Activated CD4-positive, alpha-beta T cell treated with anti-CD3 and anti-CD28 coated beads for 1 hour (primary cell): ENCODE measurements at regions not wholly inside any gene's neighbourhood (a gene's known extent, or its start where the extent isn't known, plus 50 kb on each side); places are given as distances from the start of the nearest gene placed in this dataset.
"Not testable (repeated sequence)": the region's sequence is repeated elsewhere in the genome, so short reads cannot be mapped to it uniquely, and the experiment has no call there.

Experiments
- DNase-seq: peaks from one replicate; pipeline ENCODE4 v3.0.0-alpha.2; 2020

- DNase-seq: no peak
Measured at GRCh38 chr1:67482733-67483482, 52.7 kb upstream of the SERBP1 start.

DNA sequence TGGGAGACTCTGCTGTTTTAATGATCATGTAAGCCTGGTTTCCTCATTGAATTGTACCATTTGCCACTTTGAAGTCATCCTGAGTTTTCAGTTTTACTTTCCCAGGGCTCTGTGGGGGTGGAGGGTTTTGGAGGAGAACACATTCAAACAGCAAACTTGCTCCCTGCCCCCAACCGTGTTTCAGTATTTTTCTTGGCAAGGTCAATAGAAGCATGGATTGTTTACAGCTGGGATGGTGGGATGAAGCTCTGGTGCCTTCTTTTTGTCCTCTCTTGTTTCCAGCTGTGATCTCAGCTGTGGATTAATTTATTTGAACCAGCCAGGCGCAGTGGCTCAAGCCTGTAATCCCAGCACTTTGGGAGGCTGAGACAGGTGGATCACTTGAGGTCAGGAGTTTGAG, 54.3 kb upstream of the SERBP1 start:
- DNase-seq: no peak

DNA sequence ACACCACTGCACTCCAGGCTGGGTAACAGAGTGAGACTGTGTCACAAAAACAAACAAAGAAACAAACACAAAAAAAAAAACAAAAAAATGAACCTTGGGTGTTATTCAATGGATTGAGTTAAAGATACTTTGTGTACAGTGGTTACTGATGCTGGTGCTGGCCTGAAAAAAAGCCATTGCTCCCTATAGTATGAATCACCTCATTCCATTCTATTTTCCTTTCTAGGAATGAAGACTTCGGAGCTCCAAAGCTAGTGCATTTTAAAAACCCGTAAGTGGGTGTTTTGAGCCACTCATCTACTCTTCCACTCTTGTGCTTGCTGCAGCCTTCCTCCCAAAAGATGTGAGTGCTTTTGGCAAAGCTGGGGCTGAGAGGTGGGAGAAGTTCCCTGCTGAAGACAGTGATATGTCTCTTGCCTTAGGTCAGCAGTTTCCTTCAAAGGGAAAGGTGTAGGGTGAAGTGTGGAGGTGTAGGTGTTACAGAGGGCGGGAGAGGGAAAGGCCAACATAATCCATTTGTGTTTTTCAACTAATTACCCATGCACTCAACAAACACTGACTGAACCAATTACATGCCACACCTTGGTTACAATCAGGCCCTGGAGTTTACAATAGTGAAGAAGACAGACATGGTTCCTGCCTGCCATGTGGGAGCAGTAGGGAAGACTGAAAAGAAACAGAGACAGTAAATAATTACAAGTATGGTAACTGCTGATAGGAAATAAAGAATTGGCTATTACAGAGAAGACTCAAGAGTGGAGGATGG, 55.0 kb upstream of the SERBP1 start:
- no peak for DNase-seq

DNA sequence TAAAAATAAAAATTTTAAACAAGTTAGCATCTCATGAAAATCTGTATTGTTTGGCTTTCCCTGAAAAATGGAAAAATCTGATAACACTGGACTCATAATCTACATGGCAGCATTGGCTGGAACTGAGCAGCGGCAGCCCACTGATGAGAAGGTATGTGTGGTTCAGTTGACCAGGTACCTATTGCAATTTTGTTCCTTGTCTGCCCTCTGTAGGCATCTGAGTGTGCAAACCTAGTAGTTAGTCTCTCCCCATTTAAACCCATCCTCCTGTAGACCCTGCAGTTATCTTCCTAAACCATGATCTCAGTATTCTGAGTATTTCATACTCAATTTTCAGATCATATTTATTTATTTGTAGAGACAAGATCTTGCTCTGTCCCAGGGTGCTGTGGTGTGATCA, 59.4 kb upstream of the SERBP1 start:
- DNase-seq: no peak

- no peak for DNase-seq
Measured at GRCh38 chr1:67491280-67491679, 61.1 kb upstream of the SERBP1 start.

GRCh38 chr1:67493148-67493547, 62.9 kb upstream of the SERBP1 start:
- DNase-seq: no peak

GRCh38 chr1:67495327-67495726, 65.1 kb upstream of the SERBP1 start:
- DNase-seq: no peak

- no peak for DNase-seq
Measured at GRCh38 chr1:67496329-67496728, 66.1 kb upstream of the SERBP1 start.

GRCh38 chr1:67500413-67500959, 70.3 kb upstream of the SERBP1 start:
- peak; percentile 76 for DNase-seq

- no peak for DNase-seq
Measured at GRCh38 chr1:67503974-67504373, 73.8 kb upstream of the SERBP1 start.

DNA sequence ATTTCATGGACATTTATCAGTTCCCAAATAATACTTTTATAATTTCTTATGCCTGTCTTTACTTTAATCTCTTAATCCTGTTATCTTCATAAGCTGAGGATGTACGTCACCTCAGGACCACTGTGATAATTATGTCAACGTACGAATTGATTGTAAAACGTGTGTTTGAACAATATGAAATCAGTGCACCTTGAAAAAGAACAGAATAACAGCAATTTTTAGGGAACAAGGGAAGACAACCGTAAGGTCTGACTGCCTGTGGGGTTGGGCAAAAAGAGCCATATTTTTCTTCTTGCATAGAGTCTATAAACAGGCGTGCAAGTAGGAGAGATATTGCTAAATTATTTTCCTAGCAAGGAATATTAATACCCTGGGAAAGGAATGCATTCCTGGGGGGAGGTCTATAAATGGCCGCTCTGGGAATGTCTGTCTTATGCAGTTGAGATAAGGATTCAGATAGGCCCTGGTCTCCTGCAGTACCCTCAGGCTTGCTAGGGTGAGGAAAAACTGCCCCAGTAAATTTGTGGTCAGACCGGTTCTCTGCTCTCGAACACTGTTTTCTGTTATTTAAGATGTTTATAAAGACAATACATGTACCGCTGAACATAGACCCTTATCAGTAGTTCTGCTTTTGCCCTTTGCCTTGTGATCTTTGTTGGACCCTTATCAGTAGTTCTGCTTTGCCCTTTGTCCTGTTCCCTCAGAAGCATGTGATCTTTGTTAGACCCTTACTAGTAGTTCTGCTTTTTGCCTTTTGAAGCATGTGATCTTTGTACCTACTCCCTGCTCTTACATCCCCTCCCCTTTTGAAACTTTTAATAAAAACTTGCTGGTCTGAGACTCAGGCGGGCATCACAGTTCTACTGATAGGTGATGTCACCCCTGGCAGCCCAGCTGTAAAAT, 83.4 kb upstream of the SERBP1 start:
- DNase-seq: not testable (repeated sequence)

- no peak for DNase-seq
Measured at GRCh38 chr1:67514300-67514699, 84.1 kb upstream of the SERBP1 start.

GRCh38 chr1:67514786-67515185, 84.6 kb upstream of the SERBP1 start:
- no peak for DNase-seq

GRCh38 chr1:67515324-67516080, 85.3 kb upstream of the SERBP1 start:
- DNase-seq: no peak

DNA sequence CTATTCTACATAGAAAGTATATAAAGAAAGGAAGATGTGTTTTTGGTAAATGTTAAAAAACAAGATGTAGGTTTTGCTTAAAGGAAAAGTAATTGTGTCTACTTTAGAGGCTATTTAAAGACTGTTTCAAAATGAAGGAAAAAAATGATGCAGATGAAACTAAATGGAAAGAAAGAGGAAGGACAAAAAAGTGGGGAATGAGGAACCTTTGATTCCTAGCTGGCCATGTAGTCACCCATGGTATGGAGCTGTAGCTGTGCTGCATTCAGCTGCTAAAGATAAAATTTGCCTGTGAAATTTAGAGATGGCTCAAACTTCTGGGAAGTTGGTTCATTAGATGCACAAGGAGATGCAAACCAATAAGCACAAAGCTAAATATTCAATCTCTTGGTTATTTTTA, 86.8 kb upstream of the SERBP1 start:
- no peak for DNase-seq

DNA sequence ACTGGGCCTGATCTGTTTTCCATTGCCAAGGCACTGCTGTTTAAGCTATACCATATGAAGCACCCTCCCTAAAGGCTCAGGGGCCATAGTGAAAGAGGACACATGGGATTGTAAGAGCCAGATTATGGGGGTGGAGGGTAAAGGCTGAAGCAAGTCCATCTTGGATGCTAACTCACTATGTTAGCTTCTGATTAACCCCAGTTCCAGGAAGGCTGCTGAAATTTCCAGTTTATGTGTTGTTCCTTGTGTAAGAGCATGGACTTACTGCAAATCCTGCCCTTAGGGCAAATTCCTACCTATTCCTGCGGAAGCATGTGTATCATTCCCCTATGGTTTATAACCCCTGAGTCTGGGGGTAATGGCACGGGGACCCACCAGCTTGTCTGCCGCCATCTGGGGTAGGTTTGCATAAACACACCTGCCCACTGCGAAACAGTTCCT, 91.8 kb upstream of the SERBP1 start:
- no peak for DNase-seq

- DNase-seq: no peak
Measured at GRCh38 chr1:67522793-67523192, 92.6 kb upstream of the SERBP1 start.

GRCh38 chr1:67524143-67525052, 94.2 kb upstream of the SERBP1 start:
- DNase-seq: no peak

- no peak for DNase-seq
Measured at GRCh38 chr1:67525053-67525760, 95.0 kb upstream of the SERBP1 start.

DNA sequence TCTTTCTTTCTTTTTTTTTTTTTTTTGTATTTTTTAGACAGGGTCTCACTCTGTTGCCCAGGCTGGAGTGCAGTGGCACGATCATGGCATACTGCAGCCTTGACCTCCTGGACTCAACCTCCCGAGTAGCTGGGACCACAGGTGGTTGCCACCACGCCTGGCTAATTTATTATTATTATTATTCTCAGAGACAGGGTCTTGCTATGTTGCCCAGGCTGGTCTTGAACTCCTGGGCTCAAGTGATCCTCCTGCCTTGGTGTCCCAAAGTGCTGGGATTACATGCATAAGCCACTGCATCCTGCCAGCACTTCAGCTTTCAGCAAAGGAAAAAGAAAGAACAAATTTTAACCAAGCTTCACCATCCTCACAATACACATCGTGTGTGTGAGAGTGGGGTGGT, 97.9 kb upstream of the SERBP1 start:
- DNase-seq: no peak

DNA sequence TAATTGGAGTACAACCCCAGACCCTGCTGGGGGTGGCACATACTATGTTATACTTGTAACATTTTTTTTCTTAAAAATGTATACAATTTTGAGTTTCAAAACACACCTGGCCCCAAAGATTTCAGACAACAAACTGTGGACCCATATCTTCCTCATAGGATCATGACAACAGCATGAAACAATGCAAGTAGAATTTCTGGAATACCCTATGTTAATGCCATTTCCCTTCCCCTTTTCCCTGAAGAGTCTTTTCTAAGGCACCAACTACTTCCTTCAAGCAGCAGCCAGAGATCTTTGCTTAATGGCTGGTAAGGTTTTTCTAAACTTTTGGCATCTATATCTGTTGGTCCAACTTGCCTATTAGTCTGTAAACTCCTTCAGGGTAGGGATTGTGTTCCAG, 99.9 kb upstream of the SERBP1 start:
- no peak for DNase-seq
